Transverse colon (tissue), 3 donors: ENCODE measurements at regions not wholly inside any gene's neighbourhood (a gene's known extent, or its start where the extent isn't known, plus 50 kb on each side); places are given as distances from the start of the nearest gene placed in this dataset.
"Not testable (repeated sequence)": the region's sequence is repeated elsewhere in the genome, so short reads cannot be mapped to it uniquely, and the experiment has no call there.

Experiments used
- CTCF ChIP-seq, 5 experiments: fragments of 200-600 bp in 3 of 5; fragments of 450-650 bp in 2 of 5; sonication (generic) in 3 of 5; IDR thresholded peaks; 1 replicate in 2 of 5; 2 replicates in 3 of 5; pipeline ENCODE4 v1.5.1; 2016 to 2017; ENCODE audit warnings: antibody characterized with exemption in 5 of 5, inconsistent platforms in 3 of 5, mild to moderate bottlenecking in 2 of 5, moderate library complexity in 1 of 5
- EP300 ChIP-seq: sonication (generic); formaldehyde crosslinking; IDR thresholded peaks from one replicate; pipeline ENCODE4 v1.6.1; 2017; ENCODE audit warnings: antibody characterized with exemption, low read depth
- POLR2A ChIP-seq: fragments of 450-650 bp; IDR thresholded peaks from one replicate; pipeline ENCODE4 v1.6.1; 2016; ENCODE audit warnings: antibody characterized with exemption, mild to moderate bottlenecking, moderate library complexity

GRCh38 chr4:3601108-3601690, 69.0 kb upstream of the LRPAP1 start:
- TF ChIP-seq CTCF (IDR thresholded peaks at IDR 0.05); POLR2A; EP300: not testable (repeated sequence)
